GM18505 (cell line): ENCODE measurements at regions not wholly inside any gene's neighbourhood (a gene's known extent, or its start where the extent isn't known, plus 50 kb on each side); places are given as distances from the start of the nearest gene placed in this dataset.

Experiments
- ATAC-seq: cut with Tn5 transposase; IDR thresholded peaks from one replicate; pipeline ENCODE4 v1.9.1; 2021; ENCODE audit not compliant: unreplicated experiment
- POLR2A ChIP-seq: IDR thresholded peaks from 4 replicates; pipeline ENCODE4 v1.6.1; 2011; ENCODE audit warnings: borderline replicate concordance; ENCODE audit not compliant: insufficient read depth, insufficient read length; ENCODE audit errors: extremely low read depth

DNA sequence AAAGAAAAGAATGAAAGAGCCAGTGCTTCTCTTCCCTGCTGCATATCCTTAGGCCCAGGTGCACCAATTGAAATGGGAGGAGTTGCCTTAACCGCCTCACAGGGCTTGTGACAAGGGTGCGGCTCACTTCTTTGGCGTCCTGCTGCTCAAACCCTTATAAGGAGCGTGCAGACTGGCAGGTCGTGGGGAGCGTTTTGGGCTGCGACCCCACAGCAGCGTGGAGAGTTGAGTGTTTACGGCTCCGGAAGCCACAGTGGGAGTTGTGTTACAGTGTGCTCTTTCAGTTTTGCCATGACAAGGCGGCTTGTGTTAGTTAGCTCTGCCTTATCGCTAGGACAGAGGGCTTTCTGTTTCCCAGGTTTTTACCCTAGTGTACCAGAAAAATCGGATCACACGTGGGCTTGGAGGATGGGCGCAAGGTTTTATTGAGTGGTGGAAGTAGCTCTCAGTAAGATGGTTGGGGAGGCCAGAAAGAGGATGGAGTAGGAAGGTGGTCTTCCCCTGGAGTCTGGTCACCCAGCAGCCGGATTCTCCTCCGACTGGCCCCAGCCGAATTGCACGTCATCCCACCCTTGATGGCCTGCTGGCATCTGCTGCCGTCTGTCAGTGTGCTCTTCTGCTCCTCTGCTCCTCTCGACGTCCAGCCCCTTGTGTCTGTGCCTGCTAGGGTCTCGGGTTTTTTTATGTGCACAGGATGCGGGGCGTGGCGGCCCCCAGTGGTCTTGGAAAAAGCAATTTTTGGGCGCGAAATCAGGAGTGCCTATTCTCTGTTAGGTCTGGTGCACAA is 718.9 kb downstream of the ARAP2 start:
- no peak for ATAC-seq
- no peak for TF ChIP-seq POLR2A

- ATAC-seq, result no peak
- no peak for TF ChIP-seq POLR2A
These were observed 717.9 kb downstream of the ARAP2 start for GRCh38 chr4:35526456-35526855.

GRCh38 chr4:35534962-35535361 is 709.4 kb downstream of the ARAP2 start:
- ATAC-seq, result no peak
- no peak for TF ChIP-seq POLR2A

DNA sequence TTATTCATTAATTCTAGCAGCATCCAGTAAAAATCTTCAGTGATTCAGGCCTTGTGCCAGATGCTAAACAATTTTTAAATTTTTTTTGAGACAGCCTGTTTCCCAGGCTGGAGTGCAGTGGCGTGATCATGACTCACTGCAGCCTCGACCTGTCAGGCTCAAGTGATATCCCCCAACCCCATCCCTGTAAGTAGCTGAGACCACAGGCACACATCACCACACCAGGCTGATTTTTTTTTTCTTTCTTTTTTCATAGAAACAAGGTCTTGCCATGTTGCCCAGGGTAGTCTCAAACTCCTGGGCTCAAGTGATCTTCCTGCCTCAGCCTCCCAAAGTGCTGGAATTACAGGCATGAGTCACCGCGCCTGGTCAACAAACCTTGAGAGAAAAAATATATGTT is 705.5 kb downstream of the ARAP2 start:
- TF ChIP-seq POLR2A, result no peak
- ATAC-seq, result no peak

DNA sequence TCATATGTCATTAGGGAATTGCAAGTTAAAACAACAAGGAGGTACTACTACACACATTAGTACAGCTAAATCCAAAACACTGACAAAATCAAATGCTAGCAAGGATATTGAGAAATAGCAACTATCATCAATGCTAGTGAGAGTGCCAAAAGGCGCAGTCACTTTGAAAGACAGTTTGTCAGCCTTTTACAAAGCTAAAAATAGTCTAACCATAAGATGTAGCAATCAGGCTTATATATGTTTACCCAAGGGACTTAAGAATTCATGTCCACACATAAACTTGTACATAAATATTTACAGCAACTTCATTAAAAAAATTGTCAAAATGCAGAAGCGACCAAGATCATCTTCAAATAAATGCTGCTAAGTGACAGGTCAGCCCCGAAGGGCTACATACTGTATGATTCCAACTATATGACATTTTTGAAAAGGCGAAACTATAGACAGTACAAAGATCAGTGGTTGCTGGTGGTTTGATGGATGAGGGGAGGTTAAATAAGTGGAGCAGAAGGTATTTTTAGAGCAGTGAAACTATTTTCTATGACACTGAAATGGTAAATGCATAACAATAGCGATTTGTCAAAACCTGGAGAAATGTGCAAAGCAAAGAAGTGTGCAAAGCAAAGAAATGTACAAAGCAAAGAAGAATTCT is 704.8 kb downstream of the ARAP2 start:
- TF ChIP-seq POLR2A, result no peak
- ATAC-seq, result no peak

DNA sequence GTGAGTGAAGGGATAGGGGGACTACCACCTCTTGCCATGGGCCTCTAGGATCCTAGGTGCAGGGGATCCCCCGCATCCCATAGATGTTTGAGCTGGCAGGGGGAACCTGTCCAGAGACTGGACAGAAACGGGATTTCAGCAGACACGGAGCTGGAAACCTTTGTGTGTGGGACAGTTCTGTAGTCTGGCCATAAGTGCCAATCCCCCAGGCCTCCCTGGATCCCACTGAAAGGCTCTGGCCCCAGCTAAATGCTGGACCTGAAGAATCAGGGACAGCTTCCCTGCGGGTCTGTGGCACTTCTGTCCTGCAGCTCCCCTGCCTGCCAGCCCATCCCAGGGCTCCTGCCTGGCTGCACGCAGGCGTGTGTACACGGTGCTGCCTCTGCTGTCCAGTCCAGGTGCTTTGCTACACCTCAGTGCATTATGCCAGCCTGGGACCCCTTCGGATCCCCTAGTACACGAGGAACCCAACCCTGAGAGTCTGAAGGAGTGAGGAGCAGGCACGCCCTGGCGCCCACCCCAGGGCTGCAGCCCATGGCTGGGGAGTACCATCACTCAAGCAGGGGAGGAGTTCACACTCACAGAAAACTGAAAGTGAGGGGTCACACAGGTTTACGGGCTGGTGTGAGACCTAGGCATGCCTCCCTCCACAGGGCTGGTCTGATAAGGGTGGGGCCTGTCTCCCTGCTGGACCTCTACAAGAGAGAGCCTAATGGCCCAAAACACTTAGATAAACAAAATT is 703.0 kb downstream of the ARAP2 start:
- ATAC-seq, result no peak
- no peak for TF ChIP-seq POLR2A

- no peak for ATAC-seq
- TF ChIP-seq POLR2A, result no peak
These were observed 702.5 kb downstream of the ARAP2 start for GRCh38 chr4:35541888-35542213.

DNA sequence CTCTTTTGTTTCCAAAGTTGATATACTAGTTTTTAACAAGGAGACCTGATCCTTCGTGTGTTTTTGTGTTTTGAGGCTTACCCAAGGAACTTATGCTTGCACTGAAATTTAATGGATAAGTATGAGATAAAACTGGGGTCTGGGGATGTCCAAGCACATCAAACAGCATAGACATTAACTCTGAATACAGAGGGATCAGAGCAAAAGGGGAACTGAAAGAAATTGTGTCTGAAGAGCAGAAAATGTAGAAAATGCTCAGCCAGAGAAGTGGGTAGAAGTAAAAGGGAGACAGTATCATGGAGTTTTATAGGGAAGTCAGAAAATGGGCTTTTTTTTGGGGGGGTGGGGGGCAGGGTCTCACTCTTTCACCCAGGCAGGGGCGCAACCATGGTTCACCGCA is 695.4 kb downstream of the ARAP2 start:
- no peak for ATAC-seq
- no peak for TF ChIP-seq POLR2A

GRCh38 chr4:35556387-35556786 is 687.9 kb downstream of the ARAP2 start:
- no peak for ATAC-seq
- TF ChIP-seq POLR2A, result no peak

- no peak for ATAC-seq
- TF ChIP-seq POLR2A, result no peak
These were observed 684.6 kb downstream of the ARAP2 start for GRCh38 chr4:35559559-35560365.

GRCh38 chr4:35562861-35563260 is 681.5 kb downstream of the ARAP2 start:
- ATAC-seq, result no peak
- TF ChIP-seq POLR2A, result no peak

DNA sequence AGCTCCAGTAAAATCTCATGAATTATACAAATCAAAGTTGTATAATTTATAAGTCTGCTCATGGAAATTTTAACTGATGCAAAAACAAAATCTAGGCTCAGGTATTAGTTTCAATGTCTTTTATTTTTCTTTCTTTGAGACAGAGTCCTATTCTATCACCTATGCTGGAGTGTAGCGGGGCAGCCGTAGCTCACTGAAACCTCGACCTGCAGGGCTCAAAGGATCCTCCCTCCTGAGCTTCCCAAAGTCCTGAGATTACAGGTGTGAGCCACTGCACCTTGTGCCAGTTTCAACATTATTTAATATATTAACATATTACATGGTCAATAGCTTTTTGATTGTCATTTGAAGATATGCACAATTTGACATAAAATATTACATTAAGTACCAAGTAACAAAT is 678.7 kb downstream of the ARAP2 start:
- TF ChIP-seq POLR2A, result no peak
- ATAC-seq, result no peak

- no peak for TF ChIP-seq POLR2A
- ATAC-seq, result no peak
These were observed 653.3 kb downstream of the ARAP2 start for GRCh38 chr4:35591035-35591434.
